ENCODE measurements at regions not wholly inside any gene's neighbourhood (a gene's known extent, or its start where the extent isn't known, plus 50 kb on each side); places are given as distances from the start of the nearest gene placed in this dataset.
"Not testable (repeated sequence)": the region's sequence is repeated elsewhere in the genome, so short reads cannot be mapped to it uniquely, and the experiment has no call there.

DNA sequence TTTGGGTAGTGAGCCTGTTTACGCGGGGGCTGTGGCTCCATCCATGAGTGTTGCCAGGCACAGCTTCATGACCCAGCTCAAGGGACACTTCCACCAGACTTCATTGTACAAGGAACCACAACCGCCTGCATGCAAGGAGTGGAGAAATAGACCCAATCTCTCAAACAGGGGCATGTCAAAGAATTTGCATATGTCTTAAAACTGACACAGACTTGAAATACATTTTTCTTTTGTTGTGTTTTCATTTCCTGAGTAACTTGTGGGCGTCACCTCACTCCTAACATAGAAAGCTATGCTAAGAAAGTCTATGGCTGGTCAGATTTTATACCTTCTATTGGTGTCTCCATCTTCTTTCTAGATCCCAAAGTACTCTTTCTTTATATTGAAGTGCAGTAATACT lies 266.2 kb upstream of the RNF32 start:
- POLR2A ChIA-PET, result no interaction called here
- CTCF ChIA-PET, result no interaction called here
- DNase-seq (ENCODE audit: extremely low spot score), result no peak
- TF ChIP-seq SP1 (IDR thresholded peaks at IDR 0.05), result no peak
- TF ChIP-seq FOXM1 (IDR thresholded peaks at IDR 0.05; ENCODE audit: borderline replicate concordance), result no peak
- no peak for TF ChIP-seq FOXA1 (IDR thresholded peaks at IDR 0.05)
- TF ChIP-seq, protein P1, sequence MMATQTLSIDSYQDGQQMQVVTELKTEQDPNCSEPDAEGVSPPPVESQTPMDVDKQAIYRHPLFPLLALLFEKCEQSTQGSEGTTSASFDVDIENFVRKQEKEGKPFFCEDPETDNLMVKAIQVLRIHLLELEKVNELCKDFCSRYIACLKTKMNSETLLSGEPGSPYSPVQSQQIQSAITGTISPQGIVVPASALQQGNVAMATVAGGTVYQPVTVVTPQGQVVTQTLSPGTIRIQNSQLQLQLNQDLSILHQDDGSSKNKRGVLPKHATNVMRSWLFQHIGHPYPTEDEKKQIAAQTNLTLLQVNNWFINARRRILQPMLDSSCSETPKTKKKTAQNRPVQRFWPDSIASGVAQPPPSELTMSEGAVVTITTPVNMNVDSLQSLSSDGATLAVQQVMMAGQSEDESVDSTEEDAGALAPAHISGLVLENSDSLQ (IDR thresholded peaks at IDR 0.05), result no peak
- no peak for TF ChIP-seq FOXK2 (IDR thresholded peaks at IDR 0.05)
- no peak for TF ChIP-seq TARDBP (IDR thresholded peaks at IDR 0.05)
- TF ChIP-seq ZNF384 (IDR thresholded peaks at IDR 0.05), result no peak
- TF ChIP-seq CTBP1 (IDR thresholded peaks at IDR 0.05; ENCODE audit: borderline replicate concordance), result no peak
- no peak for TF ChIP-seq L3MBTL2 (conservative IDR thresholded peaks at IDR 0.05)
- no peak for TF ChIP-seq ELF4 (IDR thresholded peaks at IDR 0.05)

GRCh38 chr7:156369929-156370328 lies 270.6 kb upstream of the RNF32 start:
- DNase-seq (ENCODE audit: extremely low spot score); CTCF ChIA-PET; POLR2A ChIA-PET: not testable (repeated sequence)

GRCh38 chr7:156368053-156368843 lies 272.3 kb upstream of the RNF32 start:
- ChIA-PET CTCF (no interaction called here), POLR2A (no interaction called here)
- DNase-seq (ENCODE audit: extremely low spot score), result no peak
- no peak for TF ChIP-seq BHLHE40 (IDR thresholded peaks at IDR 0.05; ENCODE audit: borderline replicate concordance)
- TF ChIP-seq, protein P1 (IDR thresholded peaks at IDR 0.05), result no peak
- no peak for TF ChIP-seq SP1 (IDR thresholded peaks at IDR 0.05)
- no peak for TF ChIP-seq CTBP1 (IDR thresholded peaks at IDR 0.05; ENCODE audit: borderline replicate concordance)
- no peak for TF ChIP-seq LEF1 (IDR thresholded peaks at IDR 0.05; ENCODE audit: borderline replicate concordance)
- TF ChIP-seq FOXA1 (IDR thresholded peaks at IDR 0.05), result no peak
- no peak for TF ChIP-seq SUZ12 (IDR thresholded peaks at IDR 0.05)
- TF ChIP-seq NFRKB (IDR thresholded peaks at IDR 0.05), result no peak
- no peak for TF ChIP-seq FOXK2 (IDR thresholded peaks at IDR 0.05)
- no peak for TF ChIP-seq HDGF (IDR thresholded peaks at IDR 0.05; ENCODE audit: borderline replicate concordance)
- no peak for TF ChIP-seq ELF4 (IDR thresholded peaks at IDR 0.05)

- ChIA-PET CTCF (no interaction called here), POLR2A (no interaction called here)
- no peak for DNase-seq (ENCODE audit: extremely low spot score)
- TF ChIP-seq SUZ12 (IDR thresholded peaks at IDR 0.05) (no peak), FOXK2 (IDR thresholded peaks at IDR 0.05) (no peak)
These were observed 276.8 kb upstream of the RNF32 start for GRCh38 chr7:156363751-156364150.

GRCh38 chr7:156360835-156361234 lies 279.7 kb upstream of the RNF32 start:
- CTCF ChIA-PET, result no interaction called here
- no peak for DNase-seq (ENCODE audit: extremely low spot score)
- POLR2A ChIA-PET, result no interaction called here
- TF ChIP-seq TARDBP (IDR thresholded peaks at IDR 0.05) (no peak), FOXM1 (IDR thresholded peaks at IDR 0.05; ENCODE audit: borderline replicate concordance) (no peak), ZNF384 (IDR thresholded peaks at IDR 0.05) (no peak), ELF4 (IDR thresholded peaks at IDR 0.05) (no peak), LEF1 (IDR thresholded peaks at IDR 0.05; ENCODE audit: borderline replicate concordance) (no peak), CTBP1 (IDR thresholded peaks at IDR 0.05; ENCODE audit: borderline replicate concordance) (no peak)

GRCh38 chr7:156356551-156356950 lies 284.0 kb upstream of the RNF32 start:
- no peak for DNase-seq (ENCODE audit: extremely low spot score)
- TF ChIP-seq BHLHE40 (IDR thresholded peaks at IDR 0.05; ENCODE audit: borderline replicate concordance) (no peak), HDGF (IDR thresholded peaks at IDR 0.05; ENCODE audit: borderline replicate concordance) (no peak), CTBP1 (IDR thresholded peaks at IDR 0.05; ENCODE audit: borderline replicate concordance) (no peak), ZNF384 (IDR thresholded peaks at IDR 0.05) (no peak), SUZ12 (IDR thresholded peaks at IDR 0.05) (no peak), ARNT (IDR thresholded peaks at IDR 0.05) (no peak), TARDBP (IDR thresholded peaks at IDR 0.05) (no peak), L3MBTL2 (conservative IDR thresholded peaks at IDR 0.05) (no peak), FOXA1 (IDR thresholded peaks at IDR 0.05) (no peak)
- TF ChIP-seq, protein P1 (IDR thresholded peaks at IDR 0.05), result no peak
- POLR2A ChIA-PET, result no interaction called here
- CTCF ChIA-PET, result no interaction called here

DNA sequence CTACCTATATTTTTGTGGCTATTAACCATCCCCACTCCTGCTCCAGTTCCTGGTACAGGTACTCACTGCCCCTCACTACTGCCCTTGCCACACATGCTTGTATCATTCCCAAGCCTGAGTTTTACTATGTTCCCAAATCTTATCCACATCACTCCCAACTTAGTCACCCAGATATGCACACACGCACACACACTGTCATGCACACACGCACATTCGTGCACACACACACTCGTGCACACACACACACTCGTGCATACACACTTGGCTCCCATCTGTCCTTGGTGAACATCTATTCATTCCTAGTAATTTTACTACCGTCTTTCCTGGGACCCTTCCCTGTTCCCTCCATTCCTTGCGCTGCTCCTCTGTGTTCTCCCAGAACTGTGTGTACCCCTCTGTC lies 287.2 kb upstream of the RNF32 start:
- CTCF ChIA-PET, result no interaction called here
- no peak for DNase-seq (ENCODE audit: extremely low spot score)
- TF ChIP-seq LEF1 (IDR thresholded peaks at IDR 0.05; ENCODE audit: borderline replicate concordance), result no peak
- no peak for TF ChIP-seq FOXK2 (IDR thresholded peaks at IDR 0.05)
- TF ChIP-seq BHLHE40 (IDR thresholded peaks at IDR 0.05; ENCODE audit: borderline replicate concordance), result no peak
- TF ChIP-seq SUZ12 (IDR thresholded peaks at IDR 0.05), result no peak
- no peak for TF ChIP-seq CTBP1 (IDR thresholded peaks at IDR 0.05; ENCODE audit: borderline replicate concordance)
- TF ChIP-seq ARNT (IDR thresholded peaks at IDR 0.05), result no peak
- TF ChIP-seq HDGF (IDR thresholded peaks at IDR 0.05; ENCODE audit: borderline replicate concordance), result no peak
- TF ChIP-seq TARDBP (IDR thresholded peaks at IDR 0.05), result no peak
- no peak for TF ChIP-seq FOXA1 (IDR thresholded peaks at IDR 0.05)
- TF ChIP-seq FOXM1 (IDR thresholded peaks at IDR 0.05; ENCODE audit: borderline replicate concordance), result no peak
- TF ChIP-seq ELF4 (IDR thresholded peaks at IDR 0.05), result no peak
- no peak for TF ChIP-seq SP1 (IDR thresholded peaks at IDR 0.05)
- no peak for TF ChIP-seq L3MBTL2 (conservative IDR thresholded peaks at IDR 0.05)
- TF ChIP-seq, protein P1 (IDR thresholded peaks at IDR 0.05), result no peak
- TF ChIP-seq NFRKB (IDR thresholded peaks at IDR 0.05), result no peak
- TF ChIP-seq ZNF384 (IDR thresholded peaks at IDR 0.05), result no peak
- POLR2A ChIA-PET, result no interaction called here

DNA sequence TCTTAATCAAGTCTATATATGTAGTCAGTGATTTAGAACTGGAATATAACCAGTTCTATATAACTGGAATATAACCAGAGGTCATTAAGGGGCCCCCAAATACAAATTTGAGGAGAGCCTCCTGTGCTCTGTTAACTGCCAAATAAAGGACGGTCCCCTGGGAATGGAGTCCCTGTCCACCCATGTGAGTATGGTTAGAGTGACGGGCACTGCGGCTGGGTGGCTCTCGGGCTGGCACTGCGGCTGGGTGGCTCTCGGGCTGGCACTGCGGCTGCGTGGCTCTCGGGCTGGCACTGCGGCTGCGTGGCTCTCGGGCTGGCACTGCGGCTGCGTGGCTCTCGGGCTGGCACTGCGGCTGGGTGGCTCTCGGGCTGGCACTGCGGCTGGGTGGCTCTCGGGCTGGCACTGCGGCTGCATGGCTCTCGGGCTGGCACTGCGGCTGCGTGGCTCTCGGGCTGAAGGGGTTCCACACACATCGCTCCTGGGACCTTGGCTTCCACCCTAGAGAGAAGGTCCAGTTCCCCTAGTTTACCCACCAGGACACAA lies 292.8 kb upstream of the RNF32 start:
- CTCF ChIA-PET; DNase-seq (ENCODE audit: extremely low spot score); POLR2A ChIA-PET: not testable (repeated sequence)
